Psoas muscle (tissue), 7 donors: ENCODE measurements at regions not wholly inside any gene's neighbourhood (a gene's known extent, or its start where the extent isn't known, plus 50 kb on each side); places are given as distances from the start of the nearest gene placed in this dataset.

Source experiments
- ATAC-seq, 4 donors: fragments of 200-7000 bp; cut with Tn5 transposase; one replicate each; pipeline ENCODE4 v1.9.1; 2020; ENCODE audit warnings: moderate library complexity in 3 of 4, mild to moderate bottlenecking in 2 of 4
- DNase-seq, 2 donors: peaks; one replicate each; pipeline ENCODE4 v3.0.0-alpha.2; 2020
- H3K27ac ChIP-seq: fragments of 200-600 bp; one replicate; pipeline ENCODE4 v1.8.0; 2022
- H3K27me3 ChIP-seq, 3 donors: fragments of 200-600 bp in 1 of 3; one replicate each; pipeline versions ENCODE4 v1.6.1 to v1.8.0; 2013 to 2022; ENCODE audit warnings: low read length in 2 of 3, mild to moderate bottlenecking in 2 of 3, moderate library complexity in 1 of 3; ENCODE audit not compliant: insufficient read depth in 3 of 3
- H3K36me3 ChIP-seq, 2 donors: fragments of 200-600 bp in 1 of 2; one replicate each; pipeline versions ENCODE4 v1.6.1 to v1.8.0; 2013 to 2022; ENCODE audit warnings: low read depth in 1 of 2, mild to moderate bottlenecking in 1 of 2, moderate library complexity in 1 of 2; ENCODE audit not compliant: insufficient read depth in 1 of 2
- H3K4me1 ChIP-seq: fragments of 200-600 bp; one replicate; pipeline ENCODE4 v1.8.0; 2022
- H3K4me3 ChIP-seq: fragments of 200-600 bp; one replicate; pipeline ENCODE4 v1.8.0; 2022; ENCODE audit warnings: mild to moderate bottlenecking
- H3K9me3 ChIP-seq: fragments of 200-600 bp; one replicate; pipeline ENCODE4 v1.8.0; 2022
- WGBS, 3 donors: extraction: QIAGEN DNeasy Blood & Tissue Kit; methylation state at CpG; one replicate each; pipeline versions ENCODE4 v1.1.6 to v1.1.7; 2013; 5-methylcytosine and 5-hydroxymethylcytosine counted together
- intact Hi-C, 2 donors: fragments of 100-400 bp; cut with DNase I; formaldehyde crosslinking; loops; one replicate each; pipeline versions ENCODE4 v1.11.0 to v1.14.2; 2022
- TF ChIP-seq, protein P1 (sequence below): fragments of 200-600 bp; IDR thresholded peaks from one replicate; pipeline ENCODE4 v1.8.0; 2022; ENCODE audit warnings: antibody characterized with exemption
- donor health status: healthy with polysubstance abuse.
- donor health status: DM: no; HTN: no; CAD: no; lungs with moderate emphysema.
- donor health status: Bipolar disorder and iron deficiency.
- donor health status: healthy.
- donor health status: DM: yes; HTN: yes; CAD: no.
- donor health status: DM: no; HTN: no; CAD: no.
- donor health status: DM: yes; HTN: yes; CAD: no.

DNA sequence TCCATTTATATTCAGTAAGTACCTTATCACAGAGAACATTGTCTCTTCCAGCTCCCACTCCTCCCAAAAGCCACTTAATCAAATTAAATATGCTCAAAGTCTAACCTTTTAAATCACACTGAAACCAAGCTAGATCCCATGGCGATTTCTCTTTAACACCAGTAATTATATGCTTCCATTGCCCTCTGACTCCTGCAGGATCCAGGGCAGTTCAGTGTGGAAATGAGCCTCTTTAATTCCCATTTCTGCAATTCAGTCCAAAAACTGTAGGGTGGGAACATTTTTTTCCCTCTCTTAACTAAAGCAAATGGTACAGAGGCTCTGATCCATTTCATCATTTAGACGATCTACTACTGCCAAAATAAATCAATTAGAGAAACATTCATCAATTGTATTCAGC lies 872.3 kb upstream of the PHF14 start:
- Histone ChIP-seq H3K9me3 (no peaks in the 10 kb centered on the region), H3K4me3 (no peak overlapping the region), H3K27ac (no peak overlapping the region), H3K27me3 (no peaks in the 10 kb centered on the region), H3K36me3 (no peaks in the 10 kb centered on the region), H3K4me1 (no peaks in the 10 kb centered on the region)
- ATAC-seq (no peak), DNase-seq (no peak)
- intact Hi-C loops, result no loop called here
- TF ChIP-seq, protein P1, sequence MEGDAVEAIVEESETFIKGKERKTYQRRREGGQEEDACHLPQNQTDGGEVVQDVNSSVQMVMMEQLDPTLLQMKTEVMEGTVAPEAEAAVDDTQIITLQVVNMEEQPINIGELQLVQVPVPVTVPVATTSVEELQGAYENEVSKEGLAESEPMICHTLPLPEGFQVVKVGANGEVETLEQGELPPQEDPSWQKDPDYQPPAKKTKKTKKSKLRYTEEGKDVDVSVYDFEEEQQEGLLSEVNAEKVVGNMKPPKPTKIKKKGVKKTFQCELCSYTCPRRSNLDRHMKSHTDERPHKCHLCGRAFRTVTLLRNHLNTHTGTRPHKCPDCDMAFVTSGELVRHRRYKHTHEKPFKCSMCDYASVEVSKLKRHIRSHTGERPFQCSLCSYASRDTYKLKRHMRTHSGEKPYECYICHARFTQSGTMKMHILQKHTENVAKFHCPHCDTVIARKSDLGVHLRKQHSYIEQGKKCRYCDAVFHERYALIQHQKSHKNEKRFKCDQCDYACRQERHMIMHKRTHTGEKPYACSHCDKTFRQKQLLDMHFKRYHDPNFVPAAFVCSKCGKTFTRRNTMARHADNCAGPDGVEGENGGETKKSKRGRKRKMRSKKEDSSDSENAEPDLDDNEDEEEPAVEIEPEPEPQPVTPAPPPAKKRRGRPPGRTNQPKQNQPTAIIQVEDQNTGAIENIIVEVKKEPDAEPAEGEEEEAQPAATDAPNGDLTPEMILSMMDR, result no peak
- 22 to 33% (median 24%) methylated on average over 2 of the region's 2 CpGs for WGBS, 3 donors

DNA sequence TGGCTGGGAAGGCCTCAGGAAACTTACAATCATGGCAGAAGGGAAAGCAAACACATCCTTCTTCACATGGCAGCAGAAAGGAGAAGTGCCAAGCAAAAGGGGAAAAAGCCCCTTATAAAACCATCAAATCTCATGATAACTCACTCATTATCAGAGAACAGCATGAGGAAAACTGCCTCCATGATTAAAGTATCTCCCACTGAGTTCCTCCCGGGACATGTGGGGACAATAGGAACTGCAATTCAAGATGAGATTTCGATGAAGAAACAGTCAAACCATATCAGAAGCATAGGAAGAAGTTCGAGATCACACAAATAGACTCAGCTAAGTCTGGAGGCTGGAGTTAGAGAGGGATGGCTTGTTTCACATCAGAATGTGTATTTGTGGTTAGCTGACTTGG lies 869.4 kb upstream of the PHF14 start:
- 85 to 91% (median 85%) methylated on average over 3 of the region's 3 CpGs for WGBS, 3 donors
- DNase-seq (no peak), ATAC-seq (no peak)
- Histone ChIP-seq H3K36me3 (no peaks in the 10 kb centered on the region), H3K9me3 (no peaks in the 10 kb centered on the region), H3K4me3 (no peak overlapping the region), H3K27me3 (no peaks in the 10 kb centered on the region), H3K27ac (no peak overlapping the region), H3K4me1 (no peaks in the 10 kb centered on the region)
- intact Hi-C loops, result no loop called here
- TF ChIP-seq, protein P1, result no peak

DNA sequence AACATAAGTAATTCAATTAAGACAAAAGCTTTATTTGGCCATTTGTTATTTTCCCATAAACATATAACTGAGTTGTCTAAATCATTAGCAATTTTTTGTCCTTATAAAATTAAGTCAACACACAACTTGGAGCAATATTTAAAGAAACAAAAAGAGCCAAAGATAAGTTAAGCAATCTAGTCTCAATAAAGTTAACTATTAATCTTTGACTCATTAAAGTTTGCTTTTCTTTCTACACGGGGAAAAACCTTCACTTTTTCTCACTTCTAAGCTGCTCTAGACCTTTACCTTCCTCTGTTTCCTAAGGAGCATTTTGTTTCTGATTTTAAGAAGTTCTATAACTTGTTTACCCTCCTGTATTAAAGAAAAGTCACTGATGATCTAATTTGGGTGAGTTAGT lies 867.1 kb upstream of the PHF14 start:
- Histone ChIP-seq H3K27ac (no peak overlapping the region), H3K4me1 (no peaks in the 10 kb centered on the region), H3K4me3 (no peak overlapping the region), H3K36me3 (no peaks in the 10 kb centered on the region), H3K9me3 (no peaks in the 10 kb centered on the region), H3K27me3 (no peaks in the 10 kb centered on the region)
- TF ChIP-seq, protein P1, result no peak
- intact Hi-C loops, result no loop called here
- ATAC-seq (no peak), DNase-seq (no peak)
- whole genome bisulfite sequencing, 3 donors, result 58 to 70% (median 62%) methylated on average over 1 of the region's 1 CpG

DNA sequence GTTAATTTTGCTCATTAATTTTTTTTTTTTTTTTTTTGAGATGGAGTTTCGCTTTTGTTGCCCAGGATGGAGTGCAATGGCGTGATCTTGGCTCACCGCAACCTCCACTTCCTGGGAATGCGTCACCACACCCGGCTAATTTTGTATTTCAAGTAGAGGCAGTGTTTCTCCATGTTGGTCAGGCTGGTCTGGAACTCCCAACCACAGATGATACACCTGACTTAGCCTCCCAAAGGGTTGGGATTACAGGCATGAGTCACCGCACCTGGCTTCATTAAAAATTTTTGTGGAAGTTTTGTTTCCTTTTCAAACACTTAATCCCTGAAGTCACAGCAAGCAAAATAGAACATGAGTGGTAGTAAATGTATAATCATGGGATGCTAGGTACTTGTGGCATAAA lies 857.2 kb upstream of the PHF14 start:
- DNase-seq (no peak), ATAC-seq (no peak)
- intact Hi-C loops, result no loop called here
- TF ChIP-seq, protein P1, result no peak
- no peaks in the 10 kb centered on the region for H3K27me3 ChIP-seq
- H3K36me3 ChIP-seq, result no peaks in the 10 kb centered on the region
- H3K4me1 ChIP-seq, result no peaks in the 10 kb centered on the region
- no peaks in the 10 kb centered on the region for H3K9me3 ChIP-seq
- H3K4me3 ChIP-seq, result no peak overlapping the region
- H3K27ac ChIP-seq, result no peak overlapping the region
- WGBS, 3 donors, result 81 to 93% (median 91%) methylated on average over 6 of the region's 6 CpGs

DNA sequence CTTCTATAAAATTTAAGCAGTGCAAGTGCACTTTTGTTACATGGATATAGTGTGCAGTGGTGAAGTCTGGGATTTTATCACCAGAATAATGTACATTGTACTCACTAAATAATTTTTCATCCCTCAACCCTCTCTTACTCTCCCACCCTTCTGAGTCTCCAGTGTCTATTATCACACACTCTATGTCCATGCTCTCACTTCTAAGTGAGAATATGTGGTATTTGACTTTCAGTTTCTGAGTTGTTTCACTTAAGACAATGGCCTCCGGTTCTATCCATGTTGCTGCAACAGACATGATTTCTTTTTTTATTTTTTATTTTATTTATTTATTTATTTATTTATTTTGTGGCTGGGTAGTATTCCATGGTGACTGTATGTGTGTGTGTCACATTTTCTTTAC lies 855.9 kb upstream of the PHF14 start:
- DNase-seq (no peak), ATAC-seq (no peak)
- H3K4me1 ChIP-seq, result no peaks in the 10 kb centered on the region
- TF ChIP-seq, protein P1, result no peak
- intact Hi-C loops, result no loop called here
- 86 to 97% (median 91%) methylated on average over 1 of the region's 1 CpG for WGBS, 3 donors
- H3K36me3 ChIP-seq, result no peaks in the 10 kb centered on the region
- H3K4me3 ChIP-seq, result no peak overlapping the region
- no peaks in the 10 kb centered on the region for H3K9me3 ChIP-seq
- no peak overlapping the region for H3K27ac ChIP-seq
- no peaks in the 10 kb centered on the region for H3K27me3 ChIP-seq
